Calu3 (cell line): ENCODE measurements at regions not wholly inside any gene's neighbourhood (a gene's known extent, or its start where the extent isn't known, plus 50 kb on each side); places are given as distances from the start of the nearest gene placed in this dataset.
"Not testable (repeated sequence)": the region's sequence is repeated elsewhere in the genome, so short reads cannot be mapped to it uniquely, and the experiment has no call there.

Experiments used
- BruUV-seq: library from RNA; stranded (reverse); fragments of 400-500 nt; replicated peaks from 2 replicates; lab custom pipeline; 2021; lab: Mats Ljungman, UMichigan
- CTCF ChIA-PET: fragments of 300-600 bp; sonication (Branson Sonifier 250); formaldehyde crosslinking; loops from one replicate; lab custom pipeline; 2022; ENCODE audit warnings: antibody characterized with exemption; lab: Charles Lee
- DNase-seq: peaks from one replicate; pipeline ENCODE4 v3.0.0; 2022
- H3K27ac Mint-ChIP-seq: one replicate; pipeline ENCODE4 v1.8.0; 2022; ENCODE audit warnings: mixed read lengths; ENCODE audit not compliant: unreplicated experiment
- H3K27me3 Mint-ChIP-seq: one replicate; pipeline ENCODE4 v1.8.0; 2022; ENCODE audit warnings: mixed read lengths; ENCODE audit not compliant: unreplicated experiment
- H3K36me3 Mint-ChIP-seq: one replicate; pipeline ENCODE4 v1.8.0; 2022; ENCODE audit warnings: mild to moderate bottlenecking, moderate library complexity, mixed read lengths; ENCODE audit not compliant: insufficient read depth, unreplicated experiment
- H3K4me1 Mint-ChIP-seq: one replicate; pipeline ENCODE4 v1.8.0; 2022; ENCODE audit warnings: mild to moderate bottlenecking, low read depth, mixed read lengths; ENCODE audit not compliant: unreplicated experiment
- H3K4me3 Mint-ChIP-seq: one replicate; pipeline ENCODE4 v1.8.0; 2022; ENCODE audit warnings: mild to moderate bottlenecking, low read depth, moderate library complexity, mixed read lengths; ENCODE audit not compliant: unreplicated experiment
- H3K9me3 Mint-ChIP-seq: one replicate; pipeline ENCODE4 v1.8.0; 2022; ENCODE audit warnings: low read depth, mixed read lengths; ENCODE audit not compliant: unreplicated experiment
- CTCF ChIP-seq: fragments of 200-600 bp; IDR thresholded peaks from one replicate; pipeline ENCODE4 v1.8.0; 2022; ENCODE audit warnings: antibody characterized with exemption; ENCODE audit not compliant: unreplicated experiment
- intact Hi-C: fragments of 100-400 bp; cut with micrococcal nuclease; formaldehyde crosslinking; loops from one replicate; pipeline ENCODE4 v1.10.0; 2022; ENCODE audit not compliant: unreplicated experiment

- Mint-ChIP-seq H3K27me3 (no peaks in the 10 kb centered on the region), H3K9me3 (peaks cover 2% of the 10 kb centered on the region), H3K4me1 (no peaks in the 10 kb centered on the region), H3K4me3 (no peak overlapping the region), H3K27ac (no peak overlapping the region), H3K36me3 (no peaks in the 10 kb centered on the region)
- DNase-seq: no peak
- intact Hi-C loops: no loop called here
- BruUV-seq: no TSS peak
- TF ChIP-seq CTCF: no peak
- CTCF ChIA-PET: no interaction called here
Measured at GRCh38 chr6:82551831-82552230, 188.2 kb downstream of the TPBG start.

- BruUV-seq: no TSS peak
- H3K27me3 Mint-ChIP-seq: no peaks in the 10 kb centered on the region
- no peak for TF ChIP-seq CTCF
Measured at GRCh38 chr6:82553863-82554531, 190.4 kb downstream of the TPBG start.

GRCh38 chr6:82554666-82555065 lies 191.0 kb downstream of the TPBG start:
- no peaks in the 10 kb centered on the region for H3K27me3 Mint-ChIP-seq
- H3K36me3 Mint-ChIP-seq: no peaks in the 10 kb centered on the region
- no peak for TF ChIP-seq CTCF
- no peak overlapping the region for H3K4me3 Mint-ChIP-seq
- peaks cover 2% of the 10 kb centered on the region for H3K9me3 Mint-ChIP-seq
- no TSS peak for BruUV-seq
- no peak for DNase-seq
- H3K4me1 Mint-ChIP-seq: no peaks in the 10 kb centered on the region
- CTCF ChIA-PET: no interaction called here
- no peak overlapping the region for H3K27ac Mint-ChIP-seq
- intact Hi-C loops: no loop called here

More at GRCh38 chr6:82553863-82554531, 190.4 kb downstream of the TPBG start:
- H3K27ac Mint-ChIP-seq: no peak overlapping the region
- intact Hi-C loops: no loop called here
- DNase-seq: no peak
- no peaks in the 10 kb centered on the region for H3K4me1 Mint-ChIP-seq
- H3K36me3 Mint-ChIP-seq: no peaks in the 10 kb centered on the region
- CTCF ChIA-PET: no interaction called here
- no peak overlapping the region for H3K4me3 Mint-ChIP-seq
- peaks cover 2% of the 10 kb centered on the region for H3K9me3 Mint-ChIP-seq

- DNase-seq: no peak
- Mint-ChIP-seq H3K9me3 (no peaks in the 10 kb centered on the region), H3K4me3 (no peak overlapping the region), H3K4me1 (no peaks in the 10 kb centered on the region), H3K27ac (no peak overlapping the region), H3K27me3 (no peaks in the 10 kb centered on the region), H3K36me3 (no peaks in the 10 kb centered on the region)
- BruUV-seq: no TSS peak
- TF ChIP-seq CTCF: no peak
- CTCF ChIA-PET: no interaction called here
- intact Hi-C loops: no loop called here
Measured at GRCh38 chr6:82555801-82556200, 192.2 kb downstream of the TPBG start.

GRCh38 chr6:82558531-82558930 lies 194.9 kb downstream of the TPBG start:
- H3K9me3 Mint-ChIP-seq, H3K4me3 Mint-ChIP-seq, H3K27ac Mint-ChIP-seq, H3K27me3 Mint-ChIP-seq, H3K4me1 Mint-ChIP-seq, H3K36me3 Mint-ChIP-seq, BruUV-seq, DNase-seq, CTCF ChIA-PET, intact Hi-C loops: not testable (repeated sequence)
